GM19397 (cell line): ENCODE measurements at regions not wholly inside any gene's neighbourhood (a gene's known extent, or its start where the extent isn't known, plus 50 kb on each side); places are given as distances from the start of the nearest gene placed in this dataset.

ENCODE experiments used
- ATAC-seq: cut with Tn5 transposase; IDR thresholded peaks from one replicate; pipeline ENCODE4 v1.9.1; 2021; ENCODE audit warnings: mild to moderate bottlenecking, moderate library complexity; ENCODE audit not compliant: unreplicated experiment

DNA sequence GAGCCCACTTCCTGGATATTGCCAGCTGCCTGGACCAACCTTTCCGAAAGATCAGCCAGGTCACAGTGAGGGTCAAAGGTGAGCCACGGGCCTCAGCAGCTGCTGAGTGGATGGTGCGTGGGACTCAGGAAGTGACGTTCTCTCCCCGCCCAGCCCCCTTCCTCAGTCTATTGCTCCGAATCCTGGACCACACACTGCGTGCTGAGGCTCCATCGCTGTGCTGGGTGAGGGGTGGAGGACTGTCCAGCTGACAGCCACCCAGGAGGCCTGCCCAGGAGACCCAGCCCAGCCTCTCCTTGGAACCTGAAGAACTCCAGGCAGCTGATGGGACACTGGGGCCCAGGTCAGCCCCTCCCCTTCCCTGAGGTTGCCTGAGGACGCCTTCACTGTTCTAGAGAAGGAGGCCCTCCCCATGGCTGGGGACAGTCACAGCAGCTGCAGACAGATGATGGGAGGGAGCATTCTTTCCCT lies 94.4 kb upstream of the CD93 start:
- ATAC-seq, result no peak

DNA sequence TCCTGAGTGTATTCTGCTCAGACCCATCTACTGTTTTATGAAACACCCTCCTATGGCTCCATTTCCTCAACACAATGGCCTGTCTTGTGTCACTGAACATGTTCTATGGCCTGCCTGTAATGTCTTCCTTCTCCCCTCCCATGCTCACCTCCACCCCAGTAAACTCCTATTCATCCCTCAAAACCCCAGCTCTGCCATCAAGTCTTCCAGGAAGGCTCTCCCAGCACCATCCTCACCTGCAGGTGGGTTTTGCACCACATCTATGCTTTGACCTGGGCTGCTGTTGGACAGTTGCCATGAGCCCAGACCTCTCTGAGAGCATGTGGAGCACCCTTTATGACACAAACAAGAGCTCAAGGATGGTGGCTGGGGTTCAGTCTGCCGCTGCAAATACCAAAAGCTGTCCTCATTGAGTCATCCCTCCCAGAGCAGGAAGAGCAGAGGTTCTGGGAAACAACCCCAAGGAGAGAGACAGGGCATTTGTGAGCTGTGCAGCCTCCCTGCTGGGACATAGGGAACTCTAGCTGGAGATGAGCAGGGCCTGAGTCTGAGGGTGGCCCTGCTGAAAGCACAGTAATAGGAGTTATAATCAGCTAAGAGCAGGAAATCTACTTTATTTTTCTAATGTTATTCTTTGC lies 93.8 kb upstream of the CD93 start:
- no peak for ATAC-seq

DNA sequence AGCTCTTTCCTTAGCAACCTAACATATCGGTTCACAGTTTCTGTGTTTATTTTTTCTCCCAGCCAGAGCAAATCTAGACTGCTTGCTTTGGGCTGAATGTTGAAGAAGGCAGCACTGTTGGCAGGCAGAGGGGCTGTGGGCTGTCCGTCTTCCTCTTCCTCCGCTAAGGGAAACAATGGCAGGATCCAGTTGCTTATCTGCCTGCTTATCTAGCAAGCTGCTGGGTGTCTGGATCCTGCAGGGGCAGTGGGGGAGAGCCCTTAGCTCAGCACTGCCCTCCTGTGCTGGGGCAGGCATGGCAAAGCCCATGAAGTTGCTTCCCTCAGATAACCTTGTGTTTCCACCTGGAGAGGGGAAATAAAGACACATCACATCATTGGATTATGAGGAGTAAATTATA lies 92.7 kb upstream of the CD93 start:
- no peak for ATAC-seq

DNA sequence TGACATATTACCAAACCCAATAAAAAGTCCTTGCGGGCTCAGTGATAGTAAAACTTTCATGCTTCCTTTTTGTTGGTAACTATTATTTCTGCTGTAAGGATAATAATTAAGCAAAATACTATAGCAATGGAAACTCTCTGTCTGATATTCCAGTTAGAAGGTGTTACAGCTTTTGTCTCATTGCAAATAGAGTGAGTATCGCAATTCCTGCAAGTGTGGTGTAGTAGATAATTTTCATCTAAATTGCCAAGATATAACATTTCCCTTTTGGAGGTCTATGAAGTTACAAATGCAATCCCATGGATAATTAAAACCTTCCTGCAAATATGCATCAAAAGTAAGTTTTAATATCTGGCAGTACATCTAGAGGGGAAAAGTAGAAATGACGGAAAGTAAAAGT lies 88.7 kb upstream of the CD93 start:
- ATAC-seq, result no peak

DNA sequence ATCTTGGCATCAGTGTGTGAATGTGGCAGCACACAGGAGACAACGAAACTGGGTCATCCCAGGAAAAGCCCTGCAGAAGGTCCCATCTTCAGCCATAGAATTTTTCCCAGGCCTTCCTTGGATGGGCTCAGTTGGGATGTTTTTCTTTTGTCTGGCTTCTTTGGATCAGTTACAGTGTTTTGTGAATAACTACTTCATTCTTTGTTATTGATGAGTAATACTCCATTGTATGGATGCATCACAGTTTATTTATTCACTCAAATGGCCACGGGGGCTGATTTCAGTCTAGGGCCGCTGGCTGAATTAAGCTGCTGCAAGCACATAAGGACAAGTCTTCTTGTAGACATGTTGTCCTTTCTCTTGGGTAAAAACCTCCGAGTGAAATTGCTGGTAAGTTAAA lies 81.3 kb upstream of the CD93 start:
- no peak for ATAC-seq

DNA sequence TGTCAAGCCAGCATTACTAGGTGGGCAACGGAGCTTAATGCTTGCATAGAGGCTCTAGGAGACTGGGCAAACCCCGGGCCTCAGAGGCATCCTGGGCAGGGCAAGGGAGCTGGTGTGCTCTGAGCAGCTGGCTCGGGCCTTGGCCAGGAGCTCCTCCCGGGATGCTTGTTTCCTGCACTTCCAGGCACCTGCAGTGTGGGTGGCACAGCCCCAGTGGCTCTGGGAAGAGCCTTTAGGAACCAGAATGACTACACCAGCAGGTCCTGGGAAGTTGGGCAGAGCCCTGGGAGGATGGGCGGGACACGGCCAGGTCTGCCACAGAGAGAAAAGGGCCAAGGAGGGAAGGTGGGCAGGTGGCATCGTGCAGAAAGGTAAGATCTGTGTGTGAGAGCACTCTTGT lies 80.4 kb upstream of the CD93 start:
- no peak for ATAC-seq

DNA sequence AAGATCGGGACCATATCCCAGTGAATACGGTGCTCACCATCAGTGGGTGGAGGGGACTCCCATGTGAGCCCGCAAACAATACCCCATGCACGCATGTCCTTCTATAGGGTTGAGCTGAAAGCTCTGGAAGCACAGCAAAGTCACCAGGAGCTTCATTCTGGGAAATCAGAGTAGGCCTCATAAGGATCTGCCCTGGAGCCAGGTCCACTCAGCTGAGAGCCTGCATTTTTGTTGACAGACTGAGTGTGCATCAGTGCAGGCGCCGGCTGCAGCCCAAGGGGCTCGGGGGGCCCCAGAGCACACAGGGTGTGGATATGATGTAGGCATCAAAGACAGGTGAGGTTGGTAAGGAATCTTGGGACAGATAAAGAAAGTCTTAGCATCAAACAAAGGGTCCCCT lies 79.8 kb upstream of the CD93 start:
- ATAC-seq, result no peak

DNA sequence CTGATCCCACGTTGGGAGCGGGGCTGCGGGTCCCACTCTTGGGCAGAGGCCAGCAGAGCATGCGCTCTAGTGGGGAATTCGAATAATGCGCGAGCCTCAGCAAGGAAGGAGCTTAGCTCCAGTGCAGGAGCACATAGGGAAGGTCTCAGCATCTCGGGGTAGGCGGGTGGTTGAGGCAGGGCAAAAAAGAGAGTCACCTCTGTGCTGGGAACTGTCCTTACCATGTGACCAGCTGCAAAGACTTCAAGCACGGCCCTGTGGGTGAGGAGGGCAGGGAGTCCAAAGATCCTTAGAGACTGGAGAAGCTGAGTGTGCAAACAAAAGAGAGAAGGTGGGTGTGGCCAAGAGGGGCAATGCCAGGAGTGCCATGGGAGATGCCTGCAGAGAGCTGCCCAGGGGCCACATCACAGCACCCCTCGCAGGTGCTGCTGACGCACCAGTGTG lies 79.2 kb upstream of the CD93 start:
- no peak for ATAC-seq

DNA sequence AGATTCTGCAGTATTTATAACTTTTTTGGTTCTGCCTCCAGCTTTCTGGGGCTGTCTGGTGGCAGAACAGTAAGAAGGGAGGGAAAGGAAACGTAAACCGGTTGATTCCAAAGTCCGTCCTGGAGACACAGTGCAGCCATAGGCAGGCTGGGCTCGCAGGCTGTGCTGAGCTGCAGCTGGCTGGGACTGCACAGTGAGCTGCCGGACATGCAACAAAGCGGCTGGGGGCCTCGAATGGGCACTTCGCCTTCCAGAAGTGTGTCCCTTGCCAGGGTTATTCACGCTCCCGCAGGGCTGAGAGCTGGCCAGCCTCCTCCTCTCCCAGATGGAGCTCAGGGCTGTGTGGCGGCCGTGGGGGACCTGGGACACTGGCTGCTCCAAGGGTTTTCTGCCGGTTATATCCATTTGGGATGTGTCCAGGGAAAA lies 78.1 kb upstream of the CD93 start:
- ATAC-seq, result no peak

DNA sequence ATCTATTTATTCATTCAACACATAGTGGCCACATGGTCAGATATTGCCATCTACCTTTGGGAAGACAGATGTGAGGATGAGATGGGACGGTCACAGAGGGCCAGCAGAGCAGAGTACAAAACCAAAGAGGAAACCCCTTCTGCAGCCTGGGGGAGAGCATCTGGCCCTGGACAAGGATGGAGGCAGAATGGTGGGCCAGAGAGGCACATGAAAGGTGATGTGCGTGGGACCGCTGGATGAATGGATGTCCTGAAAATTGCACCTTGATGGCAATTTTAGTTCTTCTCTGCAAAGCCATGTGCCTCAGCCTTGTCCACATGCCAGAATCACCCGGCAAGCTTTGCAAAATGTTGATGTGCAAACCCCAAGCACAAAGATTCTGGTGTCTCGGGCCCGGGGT lies 77.4 kb upstream of the CD93 start:
- ATAC-seq, result no peak

DNA sequence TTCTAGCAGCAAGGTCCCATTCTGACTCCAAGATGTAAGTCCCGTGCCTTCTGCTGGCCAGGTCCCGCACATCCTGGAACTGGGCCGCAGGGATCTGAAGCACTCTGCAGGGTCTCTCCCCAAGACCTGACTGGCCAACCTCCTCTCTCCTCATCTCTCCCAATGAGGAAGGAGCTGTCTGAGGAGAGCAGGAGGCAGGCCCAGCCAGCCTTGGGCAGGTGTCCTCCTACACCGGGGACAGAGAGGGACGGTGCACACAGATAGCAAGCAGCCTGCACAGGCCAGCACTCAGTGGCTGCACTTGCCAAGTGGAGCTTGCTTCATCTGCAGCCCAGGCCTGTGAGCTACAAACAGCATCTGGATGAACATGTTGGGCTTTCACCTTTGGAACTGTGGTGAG lies 76.8 kb upstream of the CD93 start:
- no peak for ATAC-seq

DNA sequence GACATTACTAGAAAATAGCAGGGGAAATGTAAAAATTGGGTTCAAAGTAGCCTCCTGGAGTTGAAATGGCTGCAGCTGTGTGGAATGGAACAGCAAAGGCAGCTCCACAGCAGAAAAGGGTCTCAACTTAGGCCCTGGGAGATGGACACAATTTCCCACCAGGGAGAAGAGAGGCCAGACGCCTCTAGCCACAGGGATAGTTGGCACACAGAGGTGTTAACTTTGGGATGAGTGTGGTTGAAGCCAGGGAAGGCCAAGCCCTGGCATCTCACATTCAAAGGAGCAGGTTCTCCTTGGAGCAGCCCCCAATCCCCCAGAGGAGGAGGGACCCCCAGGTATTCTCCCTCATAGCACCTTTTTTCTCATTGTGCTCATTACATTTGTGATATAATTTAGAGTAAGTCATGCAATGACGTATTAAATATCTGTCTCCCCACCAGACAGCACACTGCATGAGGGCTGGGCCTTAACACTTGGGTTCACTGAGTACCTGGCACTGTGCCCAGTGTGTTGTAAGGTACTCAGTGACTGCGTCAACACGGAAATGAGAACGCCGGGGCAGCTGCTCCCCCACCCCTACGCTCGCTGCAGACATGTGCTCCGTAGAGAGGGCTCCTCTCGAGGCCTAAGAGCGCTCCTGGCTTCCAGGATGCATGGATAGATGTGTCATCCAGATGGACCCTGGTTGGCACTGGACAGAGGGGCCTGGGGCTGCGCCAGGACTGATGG lies 76.0 kb upstream of the CD93 start:
- no peak for ATAC-seq

DNA sequence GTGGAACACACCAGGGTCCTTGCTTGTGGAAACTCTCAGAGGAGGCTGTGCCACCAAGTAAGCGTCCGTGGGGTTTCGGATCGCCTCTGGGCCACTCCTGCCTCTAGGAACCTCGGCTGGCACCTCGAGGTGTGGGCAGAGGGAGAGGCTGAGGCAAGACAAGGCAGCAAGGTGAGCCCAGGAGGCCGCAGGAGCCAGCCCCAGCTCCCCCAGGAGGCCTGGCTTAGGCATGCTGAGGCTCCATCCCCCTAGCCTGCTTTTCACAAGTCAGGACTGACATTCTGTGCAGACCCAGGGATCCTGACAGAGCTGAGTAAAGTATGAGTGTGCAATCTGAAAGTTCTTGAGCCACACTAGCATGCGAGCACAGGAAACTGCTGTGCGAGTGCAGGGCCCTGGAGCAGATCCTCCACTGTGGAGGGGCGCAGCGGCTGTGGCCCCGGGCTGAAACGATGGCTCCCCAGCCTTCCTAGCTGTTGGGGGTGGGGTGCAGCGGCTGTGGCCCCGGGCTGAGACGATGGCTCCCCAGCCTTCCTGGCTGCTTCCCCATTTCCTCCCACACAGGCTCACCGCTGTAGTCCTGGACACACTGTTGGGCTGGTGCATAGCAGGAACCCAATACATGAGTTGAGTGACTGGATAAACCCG lies 75.2 kb upstream of the CD93 start:
- no peak for ATAC-seq

DNA sequence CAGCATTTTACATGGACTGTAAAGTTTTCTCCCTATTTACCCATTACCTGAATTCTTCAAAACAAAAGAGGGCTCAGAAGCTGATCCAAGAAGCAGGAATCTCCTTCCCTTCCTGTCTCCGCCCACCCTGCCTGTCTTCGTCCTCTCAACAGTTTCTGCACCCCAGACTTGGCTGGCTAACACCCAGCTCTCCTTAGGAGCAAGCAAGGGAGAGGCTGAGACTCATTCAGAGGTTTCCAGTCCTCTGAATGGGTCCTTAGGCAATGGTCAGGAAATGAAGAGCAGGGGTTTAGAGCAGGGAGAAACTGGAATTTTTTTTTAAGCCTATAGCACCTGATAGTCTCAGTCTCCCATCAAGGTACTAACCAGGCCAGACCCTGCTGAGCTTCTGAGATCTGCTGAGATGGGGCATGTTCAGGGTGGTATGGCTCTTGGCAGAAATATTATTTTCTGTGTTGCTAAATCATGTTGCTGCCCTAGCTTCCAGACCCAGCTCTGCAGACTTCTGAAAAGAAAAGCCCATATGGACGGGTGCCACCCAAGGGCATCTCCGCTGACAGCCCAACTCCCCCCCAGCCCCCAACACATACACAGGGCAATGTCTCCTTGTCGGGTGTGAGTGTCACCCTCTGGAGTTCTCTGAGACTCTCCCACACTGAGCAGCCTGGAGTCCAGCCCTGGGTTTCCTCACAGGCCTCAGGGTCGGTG lies 74.6 kb upstream of the CD93 start:
- no peak for ATAC-seq

DNA sequence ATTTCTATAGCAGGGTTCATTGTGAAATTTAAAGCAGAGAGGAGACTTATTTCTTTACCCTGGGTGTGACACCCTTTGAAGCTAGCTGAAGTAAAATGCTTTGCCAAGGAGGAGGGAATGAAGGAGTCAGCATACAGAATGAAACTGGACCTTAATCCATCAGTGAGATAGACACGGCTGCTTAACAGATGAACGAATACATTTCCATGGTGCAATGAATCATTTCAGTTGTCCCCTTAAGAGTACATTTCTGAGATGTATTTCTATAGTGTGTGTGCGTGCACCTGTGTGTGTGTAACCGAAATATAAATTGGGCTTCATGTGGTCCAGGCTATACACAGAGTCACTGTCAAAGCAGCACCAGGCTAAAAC lies 73.8 kb upstream of the CD93 start:
- no peak for ATAC-seq

DNA sequence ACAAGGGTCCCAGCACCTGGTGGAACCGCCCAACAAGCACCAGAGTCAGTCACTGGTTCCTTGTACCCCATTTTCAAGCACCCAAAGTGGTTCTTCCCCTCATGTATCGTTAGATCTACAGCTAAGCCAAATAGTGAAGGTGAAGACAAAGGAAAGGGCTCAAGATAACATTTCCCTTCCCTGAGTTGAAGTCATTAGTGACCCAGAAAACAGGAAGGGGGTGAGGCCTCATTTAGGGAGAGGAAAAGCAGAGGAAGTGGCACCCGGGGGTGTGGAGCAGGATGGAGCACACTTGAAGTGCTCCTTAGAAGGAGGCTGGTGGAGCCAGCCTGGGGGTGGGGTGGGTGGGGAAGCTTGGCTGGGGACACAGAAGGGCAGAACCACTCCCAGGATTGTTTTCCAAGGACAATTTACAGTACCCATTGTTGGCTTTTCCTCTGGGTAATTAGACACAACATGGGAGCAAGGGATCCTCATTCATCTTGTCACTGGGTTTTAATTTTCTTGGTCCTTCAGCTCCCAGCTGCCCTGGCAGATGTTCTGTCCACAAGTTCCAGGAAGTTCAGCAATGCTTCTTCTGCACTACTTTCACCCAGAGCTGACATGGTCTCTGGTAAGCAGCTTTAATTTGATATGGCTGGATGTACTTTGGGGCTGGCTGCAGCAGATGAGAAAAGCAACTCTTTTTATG lies 73.3 kb upstream of the CD93 start:
- ATAC-seq, result no peak

DNA sequence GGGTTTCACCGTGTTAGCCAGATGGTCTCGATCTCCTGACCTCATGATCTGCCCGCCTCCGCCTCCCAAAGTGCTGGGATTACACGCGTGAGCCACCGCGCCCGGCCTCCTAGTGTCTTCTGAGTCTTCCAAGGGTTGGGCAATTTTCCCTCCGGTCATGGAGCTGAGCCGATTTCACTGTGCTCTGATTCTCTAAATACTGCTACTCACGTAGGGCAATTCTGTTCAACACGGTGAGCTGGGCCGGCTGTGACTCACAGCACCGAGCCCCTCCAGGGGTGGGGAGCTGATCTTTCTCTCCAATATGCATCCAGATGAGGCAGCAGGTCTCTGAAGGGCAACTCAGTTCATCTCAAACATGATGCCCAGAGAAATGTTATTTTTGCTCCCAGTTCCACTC lies 71.6 kb upstream of the CD93 start:
- no peak for ATAC-seq

DNA sequence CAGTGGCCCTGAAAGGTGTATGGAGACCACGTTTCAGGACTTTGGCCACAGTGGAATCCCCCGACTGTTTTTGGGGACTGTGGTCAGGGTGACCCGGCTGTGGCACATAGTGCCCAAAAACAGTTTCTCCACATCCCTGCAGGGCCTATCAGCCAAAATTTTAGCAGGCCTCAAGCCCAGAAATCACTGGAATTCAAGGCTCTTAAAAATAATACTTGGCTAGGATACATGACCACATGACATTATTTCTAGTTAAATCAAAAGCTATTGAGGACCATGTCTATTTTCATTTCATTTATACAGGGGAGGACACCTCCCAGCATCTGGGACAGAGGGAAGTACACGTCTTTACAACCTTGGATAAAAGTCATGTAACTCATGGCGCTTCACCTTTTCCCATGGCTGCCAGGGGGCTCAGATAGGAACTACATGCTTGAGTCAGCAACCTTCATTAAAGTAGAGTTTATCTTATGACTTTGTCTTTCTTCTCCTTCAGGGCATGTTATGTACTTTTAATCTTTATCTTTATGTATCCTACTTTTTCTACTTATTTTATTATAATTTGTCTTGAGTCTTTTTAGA lies 70.8 kb upstream of the CD93 start:
- no peak for ATAC-seq

DNA sequence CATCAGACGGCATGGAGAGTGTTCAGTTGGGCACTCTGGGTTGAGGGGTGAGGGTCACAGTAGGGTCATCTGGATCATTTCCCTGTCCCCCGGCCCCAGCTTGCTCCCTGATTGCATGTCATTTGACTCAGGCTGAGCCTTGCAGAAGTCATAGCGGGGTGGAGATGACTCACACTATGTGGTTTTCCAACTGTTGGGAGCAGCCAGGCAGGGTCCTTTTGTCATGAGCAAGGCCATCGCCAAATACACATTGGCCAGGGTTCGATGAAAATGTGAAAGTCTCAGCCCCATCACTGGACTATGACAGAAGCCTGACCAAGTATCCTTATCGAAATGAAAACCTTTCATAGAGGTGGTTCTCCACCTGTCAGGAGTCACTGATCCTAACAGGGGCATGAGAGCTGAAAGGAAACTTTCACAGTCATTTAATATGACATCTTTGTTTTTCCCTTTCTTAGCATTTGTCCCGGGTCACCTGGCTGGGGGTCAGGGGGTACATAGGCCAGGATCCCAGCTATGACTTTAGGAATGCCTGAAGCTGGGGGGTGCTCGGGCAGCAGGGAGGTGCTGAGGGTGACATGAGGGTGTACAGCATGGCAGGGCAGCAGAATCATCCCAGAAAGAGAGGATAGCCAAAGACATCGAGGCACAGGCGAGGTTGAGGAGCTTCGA lies 70.2 kb upstream of the CD93 start:
- no peak for ATAC-seq

DNA sequence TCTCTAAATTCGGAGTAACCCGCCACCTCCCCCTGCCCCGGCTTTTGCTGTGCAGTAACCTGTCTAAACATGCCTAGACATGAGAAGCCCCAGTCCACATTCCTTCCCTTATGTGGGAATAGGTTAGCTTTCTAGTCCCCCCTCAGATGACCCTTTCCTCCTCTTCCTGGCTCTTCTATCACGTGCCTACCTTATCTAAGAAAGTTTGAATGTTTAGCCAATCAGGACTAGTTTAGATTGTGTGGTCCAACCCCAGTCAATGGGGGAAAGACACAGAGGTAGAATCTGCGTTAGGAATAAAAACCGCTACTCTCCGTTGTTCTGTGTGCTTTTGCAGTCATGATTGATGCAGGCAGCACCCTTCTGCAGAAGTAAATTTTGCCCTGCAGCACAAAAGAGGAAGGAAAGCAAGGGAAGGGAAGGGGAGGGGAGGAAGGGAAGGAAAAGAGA lies 69.0 kb upstream of the CD93 start:
- no peak for ATAC-seq
